ENCODE measurements at regions not wholly inside any gene's neighbourhood (a gene's known extent, or its start where the extent isn't known, plus 50 kb on each side); places are given as distances from the start of the nearest gene placed in this dataset.

DNA sequence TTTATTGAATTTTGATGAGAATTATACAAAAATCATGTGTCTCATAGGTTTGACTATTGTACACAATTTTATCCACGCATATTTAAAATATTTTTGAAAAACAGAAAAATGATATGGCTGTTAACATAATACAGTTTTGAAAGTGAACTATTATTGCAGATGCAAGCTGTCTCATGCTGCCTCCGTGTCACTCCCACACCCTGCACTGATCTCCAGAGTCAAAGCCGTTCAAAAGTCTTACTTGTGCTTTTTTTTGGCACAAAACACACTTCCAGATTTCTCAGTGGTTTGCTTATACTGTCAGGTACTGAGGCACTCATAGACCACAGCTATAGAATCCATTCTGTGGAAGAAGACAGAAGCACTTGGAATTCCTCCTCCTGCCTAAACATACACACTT is 243.1 kb upstream of the ADARB2 start:
- Mint-ChIP-seq H3K27me3 (peaks cover 7% of the 10 kb centered on the region), H3K36me3 (ENCODE audit: insufficient read depth) (no peaks in the 10 kb centered on the region), H3K4me3 (ENCODE audit: low read depth) (no peak overlapping the region), H3K27ac (no peak overlapping the region), H3K9me3 (ENCODE audit: low read depth) (no peaks in the 10 kb centered on the region), H3K4me1 (ENCODE audit: low read depth) (no peaks in the 10 kb centered on the region)
- no peak for DNase-seq (ENCODE audit: low spot score, unreplicated experiment)
- TF ChIP-seq CTCF (IDR thresholded peaks at IDR 0.05; ENCODE audit: unreplicated experiment) = no peak

DNA sequence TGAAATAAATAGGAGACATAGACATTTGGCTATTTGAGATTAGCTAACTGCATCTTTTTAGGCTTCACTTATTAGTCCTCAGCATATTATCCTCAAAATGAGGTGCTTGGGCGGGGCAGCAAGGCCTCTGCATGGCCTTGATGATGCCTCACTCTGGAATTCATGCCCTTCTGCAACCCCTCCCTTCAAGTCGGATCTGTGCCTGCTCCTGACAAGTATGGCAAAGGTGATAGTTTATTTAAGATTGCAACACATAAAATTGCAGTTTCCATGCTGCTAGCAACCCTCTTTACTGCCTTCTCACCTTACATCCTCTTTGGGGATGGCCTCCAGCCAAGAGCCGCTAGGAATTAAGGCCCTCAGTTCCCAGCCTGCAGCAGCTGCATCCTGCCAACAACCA is 241.3 kb upstream of the ADARB2 start:
- no peaks in the 10 kb centered on the region for H3K36me3 Mint-ChIP-seq (ENCODE audit: insufficient read depth)
- H3K4me3 Mint-ChIP-seq (ENCODE audit: low read depth) = no peak overlapping the region
- peaks cover 7% of the 10 kb centered on the region for H3K27me3 Mint-ChIP-seq
- TF ChIP-seq CTCF (IDR thresholded peaks at IDR 0.05; ENCODE audit: unreplicated experiment) = no peak
- no peak overlapping the region for H3K27ac Mint-ChIP-seq
- no peak for DNase-seq (ENCODE audit: low spot score, unreplicated experiment)
- no peaks in the 10 kb centered on the region for H3K9me3 Mint-ChIP-seq (ENCODE audit: low read depth)
- H3K4me1 Mint-ChIP-seq (ENCODE audit: low read depth) = no peaks in the 10 kb centered on the region

- Mint-ChIP-seq H3K27ac (no peak overlapping the region), H3K36me3 (ENCODE audit: insufficient read depth) (no peaks in the 10 kb centered on the region), H3K4me3 (ENCODE audit: low read depth) (no peak overlapping the region), H3K27me3 (peaks cover 7% of the 10 kb centered on the region), H3K9me3 (ENCODE audit: low read depth) (no peaks in the 10 kb centered on the region), H3K4me1 (ENCODE audit: low read depth) (no peaks in the 10 kb centered on the region)
- DNase-seq (ENCODE audit: low spot score, unreplicated experiment) = no peak
- TF ChIP-seq CTCF (IDR thresholded peaks at IDR 0.05; ENCODE audit: unreplicated experiment) = no peak
Observed at GRCh38 chr10:1977461-1977860, 240.1 kb upstream of the ADARB2 start.

GRCh38 chr10:1972406-1972805 is 235.1 kb upstream of the ADARB2 start:
- H3K27me3 Mint-ChIP-seq = peaks cover 3% of the 10 kb centered on the region
- H3K4me3 Mint-ChIP-seq (ENCODE audit: low read depth) = no peak overlapping the region
- no peaks in the 10 kb centered on the region for H3K4me1 Mint-ChIP-seq (ENCODE audit: low read depth)
- no peaks in the 10 kb centered on the region for H3K36me3 Mint-ChIP-seq (ENCODE audit: insufficient read depth)
- peaks cover 4% of the 10 kb centered on the region for H3K9me3 Mint-ChIP-seq (ENCODE audit: low read depth)
- no peak overlapping the region for H3K27ac Mint-ChIP-seq
- DNase-seq (ENCODE audit: low spot score, unreplicated experiment) = no peak
- TF ChIP-seq CTCF (IDR thresholded peaks at IDR 0.05; ENCODE audit: unreplicated experiment) = no peak

GRCh38 chr10:1968257-1969033 is 231.1 kb upstream of the ADARB2 start:
- H3K27ac Mint-ChIP-seq = no peak overlapping the region
- no peak for TF ChIP-seq CTCF (IDR thresholded peaks at IDR 0.05; ENCODE audit: unreplicated experiment)
- peaks cover 4% of the 10 kb centered on the region for H3K9me3 Mint-ChIP-seq (ENCODE audit: low read depth)
- H3K36me3 Mint-ChIP-seq (ENCODE audit: insufficient read depth) = no peaks in the 10 kb centered on the region
- no peak for DNase-seq (ENCODE audit: low spot score, unreplicated experiment)
- H3K27me3 Mint-ChIP-seq = peaks cover 3% of the 10 kb centered on the region
- H3K4me1 Mint-ChIP-seq (ENCODE audit: low read depth) = no peaks in the 10 kb centered on the region
- H3K4me3 Mint-ChIP-seq (ENCODE audit: low read depth) = no peak overlapping the region
